ENCODE measurements at regions not wholly inside any gene's neighbourhood (a gene's known extent, or its start where the extent isn't known, plus 50 kb on each side); places are given as distances from the start of the nearest gene placed in this dataset.

- TF ChIP-seq CTCF (IDR thresholded peaks at IDR 0.05), result no peak
- TF ChIP-seq POLR2A (IDR thresholded peaks at IDR 0.05), result no peak
Observed at GRCh38 chr1:90262791-90263190, 267.9 kb downstream of the ZNF326 start.
